GM18511 (cell line): ENCODE measurements at regions not wholly inside any gene's neighbourhood (a gene's known extent, or its start where the extent isn't known, plus 50 kb on each side); places are given as distances from the start of the nearest gene placed in this dataset.
"Not testable (repeated sequence)": the region's sequence is repeated elsewhere in the genome, so short reads cannot be mapped to it uniquely, and the experiment has no call there.

Source experiments
- ATAC-seq: cut with Tn5 transposase; IDR thresholded peaks from one replicate; pipeline ENCODE4 v1.9.1; 2021; ENCODE audit warnings: mild to moderate bottlenecking, moderate library complexity; ENCODE audit not compliant: unreplicated experiment

DNA sequence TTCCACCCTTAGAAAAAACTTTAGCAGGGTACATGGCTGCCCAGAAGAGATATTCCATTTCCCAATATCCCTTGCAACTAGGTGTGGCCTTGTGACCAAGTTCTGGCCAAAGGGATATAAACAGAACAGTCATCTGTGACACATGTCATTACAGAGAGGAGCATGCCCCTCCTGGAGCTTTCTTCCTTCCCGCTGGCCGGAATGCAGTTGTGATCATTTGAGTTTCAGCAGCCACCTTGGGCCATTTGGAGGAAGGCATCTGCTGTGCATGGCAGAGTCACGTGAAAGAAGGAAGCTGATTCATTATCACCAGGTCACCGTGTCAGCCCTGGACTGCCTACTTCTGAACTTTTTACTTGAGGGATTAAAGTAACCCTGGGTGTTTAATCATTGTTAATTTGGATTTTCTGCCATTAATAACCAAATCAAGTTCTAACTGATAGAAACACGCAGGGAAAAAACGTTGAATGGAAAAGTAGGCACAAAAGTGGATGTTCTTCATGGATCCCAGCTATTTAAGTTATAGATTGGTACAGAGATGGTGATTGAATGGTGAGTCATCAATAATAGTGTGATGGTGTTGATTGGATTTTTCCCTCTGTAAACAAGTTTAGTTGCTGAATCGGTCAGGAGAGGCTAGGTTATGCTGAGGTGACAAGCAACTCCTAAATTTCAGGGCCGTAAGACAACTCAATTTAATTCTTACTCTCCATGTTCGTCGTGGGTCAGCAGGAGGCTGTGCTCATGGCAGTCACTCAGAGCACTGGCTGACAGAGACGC is 80.7 kb upstream of the CCDC167 start:
- no peak for ATAC-seq

- no peak for ATAC-seq
Measured at GRCh38 chr6:37579444-37580067, 79.9 kb upstream of the CCDC167 start.

DNA sequence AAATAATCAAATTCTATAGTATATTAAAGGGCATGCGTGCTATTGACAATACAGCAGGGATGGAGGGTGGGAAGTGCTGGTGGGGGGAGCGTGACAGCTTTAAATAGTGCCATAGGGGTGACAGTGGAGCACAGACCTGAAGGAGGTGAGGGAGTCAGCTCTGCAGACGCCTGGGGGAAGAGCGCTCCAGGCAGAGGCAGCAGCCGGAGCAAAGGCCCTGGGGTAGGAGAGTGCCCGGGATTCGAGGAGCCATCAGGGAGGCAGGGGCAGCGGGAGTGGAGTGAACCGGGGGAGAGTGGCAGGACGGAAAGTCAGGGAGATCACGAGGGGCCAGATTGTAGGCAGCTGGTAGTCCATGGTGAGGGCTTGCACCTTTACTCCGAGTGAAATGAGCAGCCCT is 78.4 kb upstream of the CCDC167 start:
- no peak for ATAC-seq

- ATAC-seq: no peak
Measured at GRCh38 chr6:37576336-37576737, 76.6 kb upstream of the CCDC167 start.

GRCh38 chr6:37575221-37575620 is 75.5 kb upstream of the CCDC167 start:
- no peak for ATAC-seq

GRCh38 chr6:37572334-37572733 is 72.6 kb upstream of the CCDC167 start:
- ATAC-seq: no peak

GRCh38 chr6:37570482-37571133 is 70.9 kb upstream of the CCDC167 start:
- ATAC-seq: no peak

DNA sequence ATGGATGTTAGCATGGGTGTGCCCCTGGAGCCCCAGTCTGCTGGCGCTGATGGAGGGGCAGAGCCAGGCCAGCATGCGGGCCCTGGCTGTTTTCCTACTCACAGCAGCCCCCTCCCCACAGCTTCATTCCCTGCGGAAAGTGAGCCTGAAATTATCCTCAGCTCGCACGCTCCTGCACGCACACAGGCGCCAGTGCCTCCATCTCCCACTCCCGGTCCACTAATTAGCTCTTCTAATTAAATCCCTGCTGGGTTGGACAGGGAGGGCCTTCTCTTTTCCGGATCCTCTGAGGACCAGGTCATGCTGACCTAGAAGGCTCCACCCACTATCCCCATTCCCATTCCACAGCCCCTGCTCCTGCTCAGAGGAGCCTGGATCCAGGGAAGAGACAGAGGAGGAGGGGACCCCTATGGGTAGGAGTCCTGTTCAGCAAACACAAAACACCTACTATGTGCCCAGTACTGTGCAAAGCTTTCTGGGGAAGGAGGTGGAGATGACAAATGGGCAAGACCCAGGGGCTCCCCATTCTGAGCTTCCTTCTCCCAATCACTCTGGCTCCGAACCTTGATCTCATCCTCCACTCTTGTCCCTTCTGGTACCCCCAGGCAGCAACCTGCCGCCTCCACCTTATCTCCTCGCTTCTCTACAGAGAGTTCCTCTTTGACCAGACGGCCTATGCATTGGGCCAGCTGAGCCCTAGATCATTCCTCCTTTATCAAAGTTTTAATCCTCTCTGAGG is 70.2 kb upstream of the CCDC167 start:
- no peak for ATAC-seq

DNA sequence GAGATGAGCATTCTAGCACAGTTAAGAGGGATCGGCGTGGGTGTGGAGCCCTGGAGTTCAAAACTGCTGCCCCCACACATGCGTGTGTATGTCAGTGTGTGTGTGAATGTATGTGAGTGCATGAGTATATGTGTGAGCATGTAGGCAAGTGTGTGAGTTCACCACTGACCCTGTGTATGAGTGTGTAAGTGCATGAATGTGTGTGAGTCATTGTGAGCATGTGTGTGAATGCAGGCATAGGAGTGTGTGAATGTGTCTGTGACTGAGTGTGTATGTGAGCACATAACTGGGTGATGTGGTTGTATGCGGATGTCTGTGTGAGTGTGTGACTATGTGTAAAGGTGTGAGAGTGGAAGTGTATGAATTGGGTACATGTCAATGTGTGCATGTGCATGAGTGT is 69.6 kb upstream of the CCDC167 start:
- no peak for ATAC-seq

- ATAC-seq: no peak
Measured at GRCh38 chr6:37566950-37567349, 67.3 kb upstream of the CCDC167 start.

DNA sequence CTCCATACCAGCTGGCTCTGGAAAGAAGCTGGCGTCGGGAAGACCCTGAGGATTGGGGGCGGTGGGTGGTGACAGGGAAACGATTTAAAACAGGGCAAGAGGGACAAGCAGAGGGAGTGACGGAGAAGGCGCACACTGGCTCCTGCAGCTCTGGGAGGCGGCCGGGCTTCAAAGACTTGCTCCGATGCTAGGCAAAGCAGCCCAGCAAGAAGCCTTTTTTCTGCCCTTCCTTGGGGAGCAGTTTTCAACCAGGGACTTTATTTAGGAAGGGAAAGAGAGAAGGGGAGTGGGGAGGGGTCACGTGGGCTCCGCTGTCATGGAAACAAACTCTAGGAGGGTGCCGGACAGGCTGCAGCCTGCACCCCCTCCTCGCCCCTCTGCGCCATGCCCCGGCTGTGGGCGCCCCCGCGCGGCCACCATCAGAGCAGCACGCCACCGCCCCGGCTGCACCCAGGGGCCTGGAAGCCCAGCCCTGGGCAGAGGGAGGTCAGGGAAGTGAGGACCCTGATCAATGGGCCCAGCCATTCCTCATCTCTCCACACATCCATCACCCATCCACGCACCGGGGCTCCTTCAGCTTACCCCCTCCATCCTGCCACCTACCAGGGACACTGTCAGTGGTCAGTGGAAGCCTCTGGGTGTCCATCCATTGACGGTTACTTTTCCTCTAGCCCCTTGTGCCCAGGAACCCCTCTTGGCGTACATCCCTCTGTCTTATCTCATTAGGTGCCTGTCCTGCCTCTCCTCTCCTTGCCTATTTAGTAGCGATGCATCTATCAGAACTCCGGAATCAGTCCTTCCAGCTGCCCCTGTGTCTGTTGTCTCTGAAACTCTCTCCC is 66.6 kb upstream of the CCDC167 start:
- peak; percentile 43 for ATAC-seq

- no peak for ATAC-seq
Measured at GRCh38 chr6:37565267-37566110, 65.8 kb upstream of the CCDC167 start.

- ATAC-seq: not testable (repeated sequence)
Measured at GRCh38 chr6:37562926-37563288, 63.2 kb upstream of the CCDC167 start.

DNA sequence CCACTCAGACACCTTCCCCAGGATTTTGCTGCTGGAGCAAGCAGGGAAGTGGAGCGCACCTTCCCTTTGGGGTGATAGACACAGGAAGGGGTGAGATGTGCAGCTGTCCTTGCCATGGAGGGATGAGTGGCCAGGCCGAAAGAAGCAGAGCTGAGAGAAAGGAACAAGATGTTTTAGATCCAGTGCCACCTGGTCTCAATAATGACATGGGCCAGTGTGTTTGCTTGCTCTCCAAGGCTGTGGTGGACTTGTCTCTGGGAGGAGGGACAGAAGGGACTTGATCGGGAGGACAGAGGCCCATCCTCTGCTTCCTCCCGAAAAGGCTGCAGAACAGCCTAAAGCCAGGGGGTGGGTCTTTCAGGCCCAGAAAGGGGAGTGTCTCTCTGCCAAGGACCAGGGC is 61.7 kb upstream of the CCDC167 start:
- ATAC-seq: no peak

GRCh38 chr6:37560737-37561103 is 61.0 kb upstream of the CCDC167 start:
- ATAC-seq: no peak

DNA sequence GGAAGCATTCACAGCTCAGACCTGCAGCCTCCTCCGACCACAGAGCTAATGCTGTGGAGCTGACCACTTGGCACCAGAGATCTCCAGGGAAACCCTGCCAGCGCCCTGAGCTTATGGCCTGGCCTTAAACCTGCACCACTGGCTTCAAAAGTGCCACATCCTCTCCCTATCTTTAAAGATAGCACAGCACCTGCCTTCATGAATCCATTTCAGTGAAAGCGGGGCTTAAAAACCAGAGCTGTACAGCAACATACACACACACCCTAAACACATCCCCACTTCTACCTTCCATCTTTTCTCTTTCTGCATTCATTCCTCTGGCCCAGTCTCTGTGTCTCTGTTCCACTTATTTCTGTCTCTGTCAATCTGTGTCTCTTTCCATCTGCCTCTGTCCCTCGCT is 59.8 kb upstream of the CCDC167 start:
- no peak for ATAC-seq

- no peak for ATAC-seq
Measured at GRCh38 chr6:37559050-37559449, 59.4 kb upstream of the CCDC167 start.

DNA sequence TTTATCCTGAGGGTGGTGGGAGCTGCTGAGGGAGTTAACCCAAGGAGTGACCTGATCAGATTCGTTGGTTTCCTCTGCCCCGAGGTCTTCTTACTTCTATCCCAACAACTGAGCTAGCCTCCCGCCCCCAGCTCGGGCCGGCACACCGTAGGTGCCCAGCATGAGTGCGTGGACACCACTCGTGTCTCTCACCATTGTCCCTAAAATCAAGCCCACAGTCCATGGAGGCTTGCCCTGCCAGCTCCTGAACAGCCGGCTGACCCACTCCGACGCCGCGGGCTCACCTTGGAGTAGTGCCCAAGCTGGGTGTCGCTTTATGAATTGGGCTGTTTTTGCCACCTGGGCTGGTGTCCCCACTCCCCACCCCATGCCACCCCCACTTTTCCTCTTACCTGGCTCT is 59.0 kb upstream of the CCDC167 start:
- ATAC-seq: no peak

DNA sequence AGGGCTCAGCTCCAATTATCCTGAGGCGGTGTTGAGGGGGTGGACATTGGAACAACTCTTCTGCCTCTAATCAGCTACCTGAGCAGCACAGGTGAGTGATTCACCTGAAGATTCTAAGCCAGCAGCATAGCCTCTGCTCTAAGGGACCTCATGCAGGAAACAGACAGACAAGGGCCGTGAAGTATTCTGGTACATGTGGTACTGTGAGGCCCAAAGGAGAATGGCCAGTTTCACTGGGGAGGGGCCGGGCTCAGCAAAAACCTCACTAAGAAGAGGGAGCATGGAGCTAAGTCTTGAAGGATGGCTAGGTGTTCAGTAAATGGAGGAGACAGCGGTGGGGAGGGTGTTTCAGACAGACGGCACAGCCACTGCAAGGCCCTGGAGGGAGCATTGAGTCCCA is 58.5 kb upstream of the CCDC167 start:
- ATAC-seq: no peak

- no peak for ATAC-seq
Measured at GRCh38 chr6:37557645-37558114, 58.0 kb upstream of the CCDC167 start.
